ENCODE measurements at regions not wholly inside any gene's neighbourhood (a gene's known extent, or its start where the extent isn't known, plus 50 kb on each side); places are given as distances from the start of the nearest gene placed in this dataset.

DNA sequence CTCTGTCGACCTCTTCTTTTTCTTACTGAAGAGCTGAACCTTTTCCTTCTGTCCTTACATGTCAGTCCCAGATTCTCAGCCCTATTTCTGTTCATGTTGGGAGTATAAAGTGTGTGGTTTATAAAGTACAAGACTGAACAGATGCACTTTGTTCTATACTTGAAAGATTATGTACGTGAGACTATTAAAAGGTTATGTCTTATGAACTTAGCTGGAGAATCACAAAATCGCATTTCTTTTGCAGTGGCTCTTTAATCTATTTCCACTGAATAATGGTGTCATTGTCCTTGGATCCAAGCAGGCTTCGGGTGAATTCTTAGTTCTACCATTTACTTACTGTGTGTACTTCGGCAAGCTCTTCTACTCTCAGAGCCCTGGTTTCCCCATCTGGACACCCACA is 558.4 kb downstream of the TMEM135 start:
- no peaks in the 10 kb centered on the region for H3K27me3 ChIP-seq (ENCODE audit: insufficient read depth, low read length)
- no peak overlapping the region for H2AFZ ChIP-seq (ENCODE audit: low read length)
- no peak overlapping the region for H2AK5ac ChIP-seq (ENCODE audit: insufficient read length, low read length)
- no peak overlapping the region for H3T11ph ChIP-seq (ENCODE audit: low read length)
- no peaks in the 10 kb centered on the region for H3K79me2 ChIP-seq (ENCODE audit: insufficient read depth, low read length)
- H2BK5ac ChIP-seq (ENCODE audit: insufficient read length, low read length), result no peak overlapping the region
- WGBS (ENCODE audit: extremely low coverage, insufficient read length, low lambda C conversion rate), result no CpG with 5 or more reads among the region's 5 CpGs
- no peak overlapping the region for H2BK120ac ChIP-seq (ENCODE audit: low read depth, low read length, poor library complexity, severe bottlenecking)
- no peak overlapping the region for H3K14ac ChIP-seq (ENCODE audit: insufficient read depth, low read length)
- Mint-ChIP-seq H3K4me3 (no peak overlapping the region), H3K36me3 (ENCODE audit: insufficient read depth in 1 of 3, low read depth in 3 of 3) (peaks cover 0 to 6% (median 5%) of the 10 kb centered on the region in 3 experiments; a peak in 3 of 7 replicates), H3K9me3 (peaks cover 10 to 16% of the 10 kb centered on the region in 2 experiments; a peak in 3 of 5 replicates), H3K27ac (no peak overlapping the region), H3K27me3 (ENCODE audit: low read depth) (no peaks in the 10 kb centered on the region; the same call in 1 of the 2 replicates), H3K4me1 (0 out of 4 replicates have a peak, but pooled peaks cover 0 to 3% of the 10 kb centered on the region in 2 experiments)
- no peak overlapping the region for H3K56ac ChIP-seq (ENCODE audit: insufficient read length, low read depth, low read length)
- no peaks in the 10 kb centered on the region for H3K9me3 ChIP-seq (ENCODE audit: control insufficient read depth, low read depth, low read length)
- TF ChIP-seq, protein P1, sequence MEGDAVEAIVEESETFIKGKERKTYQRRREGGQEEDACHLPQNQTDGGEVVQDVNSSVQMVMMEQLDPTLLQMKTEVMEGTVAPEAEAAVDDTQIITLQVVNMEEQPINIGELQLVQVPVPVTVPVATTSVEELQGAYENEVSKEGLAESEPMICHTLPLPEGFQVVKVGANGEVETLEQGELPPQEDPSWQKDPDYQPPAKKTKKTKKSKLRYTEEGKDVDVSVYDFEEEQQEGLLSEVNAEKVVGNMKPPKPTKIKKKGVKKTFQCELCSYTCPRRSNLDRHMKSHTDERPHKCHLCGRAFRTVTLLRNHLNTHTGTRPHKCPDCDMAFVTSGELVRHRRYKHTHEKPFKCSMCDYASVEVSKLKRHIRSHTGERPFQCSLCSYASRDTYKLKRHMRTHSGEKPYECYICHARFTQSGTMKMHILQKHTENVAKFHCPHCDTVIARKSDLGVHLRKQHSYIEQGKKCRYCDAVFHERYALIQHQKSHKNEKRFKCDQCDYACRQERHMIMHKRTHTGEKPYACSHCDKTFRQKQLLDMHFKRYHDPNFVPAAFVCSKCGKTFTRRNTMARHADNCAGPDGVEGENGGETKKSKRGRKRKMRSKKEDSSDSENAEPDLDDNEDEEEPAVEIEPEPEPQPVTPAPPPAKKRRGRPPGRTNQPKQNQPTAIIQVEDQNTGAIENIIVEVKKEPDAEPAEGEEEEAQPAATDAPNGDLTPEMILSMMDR (conservative IDR thresholded peaks at IDR 0.05), result no peak
- H3K23ac ChIP-seq (ENCODE audit: insufficient read length, low read depth, low read length), result no peak overlapping the region
- H2BK20ac ChIP-seq (ENCODE audit: low read depth, low read length, poor library complexity, severe bottlenecking), result no peak overlapping the region
- H4K8ac ChIP-seq (replicated peaks; ENCODE audit: insufficient read length, low read depth, low read length), result no peak overlapping the region
- H2BK15ac ChIP-seq (ENCODE audit: low read depth, low read length), result no peak overlapping the region
- no peaks in the 10 kb centered on the region for H4K20me1 ChIP-seq (ENCODE audit: control insufficient read depth, insufficient read depth, insufficient read length)
- H3K23me2 ChIP-seq (ENCODE audit: insufficient read length, low read depth, low read length, poor library complexity, severe bottlenecking), result no peaks in the 10 kb centered on the region
- no peaks in the 10 kb centered on the region for H3K4me1 ChIP-seq (ENCODE audit: insufficient read depth, low read length)
- H3K18ac ChIP-seq (ENCODE audit: insufficient read length, low read depth, low read length), result no peak overlapping the region
- no peak overlapping the region for H3K4me2 ChIP-seq (ENCODE audit: insufficient read depth, insufficient read length, low read length)
- DNase-seq, result no peak
- no peak overlapping the region for H3K27ac ChIP-seq (ENCODE audit: insufficient read length, low read depth, low read length)
- H4K91ac ChIP-seq (ENCODE audit: insufficient read length, low read depth, low read length), result no peak overlapping the region
- no peak overlapping the region for H3K4ac ChIP-seq (ENCODE audit: low read depth, low read length)
- H3K9ac ChIP-seq (ENCODE audit: extremely low read depth, insufficient read length, low read length), result no peak overlapping the region
- H2BK12ac ChIP-seq (ENCODE audit: insufficient read length, low read depth, low read length), result no peak overlapping the region
- H3K79me1 ChIP-seq (ENCODE audit: insufficient read depth, low read depth, low read length, poor library complexity, severe bottlenecking), result no peaks in the 10 kb centered on the region
- no peak overlapping the region for H4K5ac ChIP-seq (ENCODE audit: insufficient read length, low read depth, low read length)

Data from H9 (cell line).